HG02970 (cell line): ENCODE measurements at regions not wholly inside any gene's neighbourhood (a gene's known extent, or its start where the extent isn't known, plus 50 kb on each side); places are given as distances from the start of the nearest gene placed in this dataset.
A peak's percentile ranks its signal among the peaks of the same experiment; 100 is the strongest.

ENCODE experiments used
- ATAC-seq: cut with Tn5 transposase; IDR thresholded peaks from one replicate; pipeline ENCODE4 v1.9.1; 2021; ENCODE audit warnings: mild to moderate bottlenecking, moderate library complexity, moderate number of reproducible peaks; ENCODE audit not compliant: unreplicated experiment, low FRiP score

- ATAC-seq: peak; percentile 59
Measured at GRCh38 chr12:38138225-38139221, 178.1 kb upstream of the ALG10B start.

DNA sequence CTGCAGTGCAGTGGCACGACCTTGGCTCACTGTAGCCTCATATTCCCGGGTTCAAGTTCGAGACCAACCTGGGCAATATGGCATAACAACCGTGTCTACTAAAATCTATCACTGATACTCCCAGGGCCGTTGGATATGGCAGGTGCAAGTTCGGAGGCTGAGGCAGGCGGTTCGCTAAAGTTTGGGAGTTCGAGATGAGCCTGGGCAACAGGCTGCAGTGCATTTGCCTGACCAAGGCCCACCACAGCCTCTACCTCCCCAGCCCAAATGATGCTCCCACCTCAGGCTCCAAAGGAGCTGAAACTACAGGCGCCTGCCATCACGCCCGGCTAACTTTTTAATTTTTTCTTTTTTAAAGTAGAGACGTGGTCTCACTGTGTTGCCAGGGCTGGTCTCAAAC lies 177.1 kb upstream of the ALG10B start:
- no peak for ATAC-seq

DNA sequence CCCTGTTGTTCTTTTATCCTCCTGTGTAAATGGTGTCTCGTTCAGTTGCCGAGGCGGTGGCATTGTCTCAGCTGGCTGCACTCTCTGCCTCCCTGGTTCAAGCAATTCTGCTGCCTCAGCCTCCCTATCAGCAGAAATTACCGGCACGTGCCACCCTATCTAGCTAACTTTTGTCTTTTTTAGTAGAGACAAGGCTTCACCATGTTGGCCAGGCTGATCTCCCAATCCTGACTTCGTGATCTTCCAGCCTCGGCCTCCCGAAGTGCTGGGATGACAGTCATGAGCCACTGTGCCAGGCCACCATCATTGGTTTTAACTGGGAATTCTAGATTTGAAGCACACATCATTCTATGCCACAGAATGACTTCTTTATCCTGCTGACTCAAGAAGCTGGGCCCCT lies 175.3 kb upstream of the ALG10B start:
- ATAC-seq: no peak

- ATAC-seq: no peak
Measured at GRCh38 chr12:38141861-38142260, 174.7 kb upstream of the ALG10B start.

DNA sequence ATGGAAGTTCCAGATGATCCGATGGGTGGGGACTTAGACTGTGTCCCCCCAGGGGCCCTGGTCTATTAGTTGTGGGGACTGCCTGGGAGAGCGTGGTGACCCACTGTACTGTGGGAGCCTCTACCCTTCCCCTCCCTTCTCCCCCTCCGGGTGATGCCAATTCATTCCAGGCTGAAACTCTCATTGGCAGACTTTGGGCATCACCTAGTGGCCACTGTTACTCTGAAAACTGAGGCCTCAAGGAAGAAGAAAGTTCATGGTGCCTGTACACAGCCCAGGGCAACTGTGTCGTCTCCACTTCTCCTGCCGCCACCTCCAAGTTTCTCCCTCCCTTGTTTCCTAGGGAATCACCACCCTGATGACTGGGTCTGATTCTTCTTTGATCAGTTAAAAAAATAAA lies 173.6 kb upstream of the ALG10B start:
- no peak for ATAC-seq

GRCh38 chr12:38144049-38144448 lies 172.5 kb upstream of the ALG10B start:
- ATAC-seq: no peak

- no peak for ATAC-seq
Measured at GRCh38 chr12:38144601-38145436, 171.8 kb upstream of the ALG10B start.

DNA sequence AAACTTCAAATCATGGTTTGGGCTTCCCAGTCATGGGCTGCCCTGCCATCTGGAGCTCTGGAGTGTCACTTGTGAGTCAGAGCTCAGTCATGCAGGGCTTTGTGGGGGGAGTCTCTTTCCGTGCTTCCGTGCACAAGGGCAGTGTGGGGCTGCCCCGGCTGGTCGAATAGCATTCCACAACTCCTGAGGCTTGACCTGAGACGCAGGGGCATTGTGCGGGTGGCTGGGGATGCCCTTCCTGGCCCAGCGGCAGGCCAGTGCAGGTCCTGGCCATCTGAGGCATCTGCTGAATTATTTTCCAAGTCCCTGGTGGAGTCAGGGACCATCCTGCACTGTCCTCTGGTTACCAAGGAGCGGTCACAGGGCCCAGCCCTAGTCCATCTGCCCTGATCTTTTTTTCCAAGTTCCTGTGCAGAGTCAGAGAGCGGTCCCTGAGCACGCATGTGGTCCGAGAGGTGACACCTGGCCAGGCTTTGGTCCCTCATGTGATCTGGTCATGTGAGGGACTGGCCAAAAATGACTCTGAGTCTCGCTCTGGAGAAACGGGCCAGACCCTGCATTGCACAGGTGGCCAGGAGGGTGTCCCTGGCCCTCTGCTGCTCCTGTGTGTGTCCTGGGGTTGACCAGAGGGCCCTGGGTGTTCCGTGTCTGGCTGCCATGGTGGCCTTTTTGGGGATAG lies 167.0 kb upstream of the ALG10B start:
- no peak for ATAC-seq

GRCh38 chr12:38151991-38152700 lies 164.4 kb upstream of the ALG10B start:
- ATAC-seq: no peak

DNA sequence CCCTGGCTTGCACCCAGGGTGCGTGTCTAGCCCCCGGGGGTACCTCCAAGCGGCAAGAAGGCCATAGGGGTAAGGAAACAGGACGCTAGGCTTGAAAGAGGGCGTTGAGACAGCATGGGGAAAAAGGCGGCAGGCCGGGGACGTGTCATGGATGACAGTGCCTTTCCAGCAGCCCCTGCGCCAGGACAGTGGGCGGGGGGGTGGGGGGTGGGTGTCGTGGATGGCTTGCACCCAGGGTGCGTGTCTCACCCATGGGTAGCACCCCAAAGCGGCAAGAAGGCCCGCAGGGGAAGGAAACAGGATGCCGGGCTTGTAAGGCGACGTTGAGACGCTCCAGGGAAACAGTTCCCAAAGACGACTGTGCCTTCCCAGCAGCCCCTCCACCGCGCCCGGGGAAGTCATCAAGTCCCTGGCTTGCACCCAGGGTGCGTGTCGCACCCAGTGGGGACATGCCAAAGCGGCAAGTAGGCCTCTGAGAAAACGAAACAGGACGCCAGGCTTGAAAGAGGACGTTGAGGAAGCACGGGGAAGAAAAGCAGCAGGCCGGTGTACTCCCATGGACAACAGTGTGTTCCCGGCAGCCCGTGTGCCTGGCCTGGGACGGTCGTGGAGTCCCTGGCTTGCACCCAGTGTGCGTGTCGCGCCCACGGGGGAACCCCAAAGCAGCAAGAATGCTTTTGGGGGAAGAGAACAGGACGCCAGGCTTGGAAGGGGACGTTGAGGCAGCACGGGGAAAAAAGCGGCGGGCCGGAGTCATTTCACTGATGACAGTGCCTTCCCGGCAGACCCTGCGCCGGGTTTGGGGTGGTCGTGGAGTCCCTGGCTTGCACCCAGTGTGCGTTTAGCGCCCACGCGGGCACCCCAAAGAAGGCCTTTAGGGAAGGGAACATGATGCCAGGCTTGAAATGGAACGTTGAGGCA lies 163.5 kb upstream of the ALG10B start:
- no peak for ATAC-seq

- no peak for ATAC-seq
Measured at GRCh38 chr12:38153737-38154061, 162.9 kb upstream of the ALG10B start.

DNA sequence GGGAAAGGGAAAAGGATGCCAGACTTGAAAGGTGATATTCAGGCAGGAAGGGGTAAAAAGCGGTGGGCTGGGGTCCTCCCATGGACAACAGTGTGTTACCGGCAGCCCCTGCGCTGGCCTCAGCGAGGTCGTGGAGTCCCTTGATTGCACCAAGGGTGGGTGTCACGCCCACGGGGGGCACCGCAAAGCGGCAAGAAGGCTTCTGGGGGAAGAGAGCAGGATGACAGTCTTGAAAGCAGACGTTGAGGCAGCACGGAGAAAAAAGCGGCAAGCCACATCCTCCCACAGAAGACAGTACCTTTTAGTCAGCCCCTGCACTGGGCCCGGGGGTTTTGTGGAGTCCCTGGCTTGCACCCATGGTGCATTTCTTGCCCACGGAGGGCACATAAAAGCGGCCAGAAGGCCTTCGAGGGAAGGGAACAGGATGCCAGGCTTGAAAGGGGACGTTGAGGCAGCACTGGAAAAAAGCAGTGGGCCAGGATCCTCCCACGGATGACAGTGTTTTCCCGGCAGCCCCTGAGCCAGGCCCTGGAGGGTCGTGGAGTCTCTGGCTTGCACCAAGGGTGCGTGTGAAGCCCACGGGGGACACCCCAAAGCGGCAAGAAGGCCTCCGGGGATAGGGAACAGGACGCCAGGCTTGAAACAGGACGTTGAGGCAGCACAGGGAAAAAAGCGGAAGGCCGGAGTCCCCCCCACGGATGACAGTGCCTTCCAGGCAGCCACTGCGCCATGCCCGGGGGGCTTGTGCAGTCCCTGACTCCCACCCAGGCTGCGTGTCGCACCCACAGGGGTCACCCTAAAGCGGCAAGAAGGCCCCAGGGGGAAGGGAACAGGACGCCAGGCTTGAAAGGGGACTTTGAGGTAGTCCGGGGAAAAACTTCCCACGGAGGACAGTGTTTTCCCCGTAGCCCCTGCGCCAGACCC lies 162.2 kb upstream of the ALG10B start:
- ATAC-seq: no peak

DNA sequence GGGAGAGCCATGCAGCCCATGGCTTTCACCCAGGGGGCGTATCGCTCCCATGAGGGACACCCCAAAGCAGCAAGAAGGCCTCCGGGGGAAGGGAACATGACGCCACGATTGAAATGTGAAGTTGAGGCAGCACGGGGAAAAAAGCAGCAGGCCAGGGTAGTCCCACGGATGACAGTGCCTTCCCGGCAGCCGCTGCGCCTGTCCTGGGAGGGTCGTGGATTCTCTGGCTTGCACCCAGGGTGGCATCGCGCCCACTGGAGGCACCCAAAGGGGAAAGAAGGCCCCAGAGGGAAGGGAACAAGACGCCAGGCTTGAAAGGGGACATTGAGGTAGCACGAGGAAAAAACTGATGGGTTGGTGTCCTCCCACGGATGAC lies 161.6 kb upstream of the ALG10B start:
- no peak for ATAC-seq

DNA sequence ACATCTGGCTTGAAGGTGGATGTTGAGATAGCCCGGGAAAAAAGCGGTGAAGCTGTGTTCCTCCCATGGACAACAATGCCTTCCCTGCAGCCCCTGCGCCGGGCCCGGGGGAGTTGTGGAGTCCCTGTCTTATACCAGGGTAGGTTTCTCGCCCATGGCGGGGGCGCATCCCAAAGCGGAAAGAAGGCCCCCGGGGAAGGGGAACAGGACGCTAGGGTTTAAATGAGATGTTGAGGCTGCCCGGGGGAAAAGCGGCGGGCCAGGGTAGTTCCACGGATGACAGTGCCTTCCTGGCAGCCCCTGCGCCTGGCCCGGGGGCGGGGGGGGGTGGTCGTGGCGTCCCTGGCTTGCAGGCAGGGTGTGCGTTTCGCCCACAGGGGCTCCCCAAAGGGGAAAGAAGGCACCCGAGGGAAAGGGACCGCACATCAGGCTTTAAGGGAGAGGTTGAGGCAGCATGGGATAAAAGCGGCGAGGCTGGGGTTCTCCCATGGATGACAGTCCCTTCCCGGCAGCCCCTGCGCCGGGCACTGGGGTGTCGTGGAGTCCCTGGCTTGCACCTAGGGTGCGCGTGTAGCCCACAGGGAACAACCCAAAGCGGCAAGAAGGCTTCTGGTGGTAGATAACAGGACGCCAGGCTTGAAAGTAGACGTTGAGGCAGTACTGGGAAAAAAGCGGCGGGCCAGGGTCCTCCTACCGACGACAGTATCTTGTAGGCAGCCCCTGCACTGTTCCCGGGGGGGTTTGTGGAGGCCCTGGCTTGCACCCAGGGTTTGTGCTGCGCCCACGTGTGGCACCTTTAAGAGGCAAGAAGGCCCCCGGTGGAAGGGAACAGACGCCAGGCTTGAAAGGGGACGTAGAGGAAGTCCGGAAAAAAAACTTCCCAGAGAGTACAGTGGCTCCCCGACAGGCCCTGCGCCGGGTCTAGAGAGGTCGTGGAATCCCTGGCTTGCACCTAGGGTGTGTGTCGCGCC lies 160.8 kb upstream of the ALG10B start:
- ATAC-seq: no peak

DNA sequence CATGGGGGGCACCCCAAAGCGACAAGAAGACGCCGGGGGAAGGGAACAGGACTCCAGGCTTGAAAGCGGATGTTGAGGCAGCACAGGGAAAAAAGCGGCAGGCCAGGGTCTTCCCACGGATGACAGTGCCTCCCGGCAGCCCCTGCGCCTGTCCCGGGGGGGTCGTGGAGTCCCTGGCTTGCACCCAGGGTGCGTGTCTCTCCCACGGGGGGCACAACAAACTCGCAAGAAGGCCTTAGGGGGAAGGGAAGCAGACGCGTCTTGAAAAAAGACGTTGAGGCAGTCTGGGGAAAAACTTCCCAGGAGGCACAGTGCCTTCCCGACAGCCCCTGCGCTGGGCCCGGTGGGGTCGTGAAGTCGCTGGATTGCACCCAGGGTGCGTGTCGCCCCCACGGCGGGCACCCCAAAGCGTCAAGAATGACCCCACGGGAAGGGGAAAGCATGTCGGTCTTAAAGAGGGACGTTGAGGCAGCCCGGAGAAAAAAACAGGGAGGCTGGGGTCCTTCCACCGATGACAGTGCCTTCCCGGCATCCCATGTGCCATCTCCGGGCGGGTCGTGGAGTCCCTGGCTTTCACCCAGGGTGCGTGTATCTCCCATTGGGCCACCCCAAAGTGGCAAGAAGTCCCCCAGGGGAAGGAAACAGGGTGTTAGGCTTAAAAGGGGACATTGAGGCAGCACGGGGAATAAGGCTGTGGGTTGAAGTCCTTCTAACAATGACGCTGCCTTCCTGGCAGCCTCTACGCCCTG lies 159.9 kb upstream of the ALG10B start:
- ATAC-seq: no peak

DNA sequence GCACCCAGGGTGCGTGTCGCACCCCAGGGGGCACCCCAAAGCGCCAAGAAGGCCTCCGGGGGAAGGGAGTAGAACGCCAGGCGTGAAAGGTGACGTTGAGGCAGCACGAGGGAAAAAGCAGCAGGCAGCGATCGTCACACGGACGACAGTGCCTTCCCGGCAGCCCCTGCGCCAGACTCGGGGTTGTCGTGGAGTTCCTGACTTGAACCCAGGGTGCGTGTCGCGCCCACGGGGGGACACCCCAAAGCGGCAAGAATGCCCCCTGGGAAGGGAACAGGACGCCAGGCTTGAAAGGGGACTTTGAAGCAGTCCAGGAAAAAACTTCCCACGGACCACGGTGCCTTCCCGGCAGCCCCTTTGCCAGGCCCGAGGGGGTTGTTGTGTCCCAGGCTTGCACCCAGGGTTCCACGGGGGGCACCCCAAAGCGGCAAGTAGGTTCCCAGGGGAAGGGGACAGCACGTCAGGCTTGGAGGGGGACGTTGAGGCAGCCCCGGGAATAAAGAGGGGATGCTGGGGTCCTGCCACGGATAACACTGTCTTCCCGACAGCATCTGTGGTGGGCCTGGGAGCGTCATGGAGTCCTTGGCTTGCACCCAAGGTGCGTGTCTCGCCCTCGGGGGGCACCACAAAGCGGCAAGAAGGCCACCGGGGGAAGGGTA lies 159.2 kb upstream of the ALG10B start:
- ATAC-seq: no peak
